ENCODE measurements at regions not wholly inside any gene's neighbourhood (a gene's known extent, or its start where the extent isn't known, plus 50 kb on each side); places are given as distances from the start of the nearest gene placed in this dataset.
"Not testable (repeated sequence)": the region's sequence is repeated elsewhere in the genome, so short reads cannot be mapped to it uniquely, and the experiment has no call there.

- no peak for DNase-seq
These were observed 218.9 kb upstream of the NMUR2 start for GRCh38 chr5:152623951-152624350.

GRCh38 chr5:152625696-152626095, 220.6 kb upstream of the NMUR2 start:
- DNase-seq: no peak

- DNase-seq: no peak
These were observed 226.1 kb upstream of the NMUR2 start for GRCh38 chr5:152631221-152631620.

- DNase-seq: no peak
These were observed 227.3 kb upstream of the NMUR2 start for GRCh38 chr5:152632360-152632759.

GRCh38 chr5:152634586-152634985, 229.5 kb upstream of the NMUR2 start:
- no peak for DNase-seq

- DNase-seq: no peak
These were observed 234.0 kb upstream of the NMUR2 start for GRCh38 chr5:152638996-152639552.

GRCh38 chr5:152641970-152642805, 237.1 kb upstream of the NMUR2 start:
- no peak for DNase-seq

- DNase-seq: no peak
These were observed 237.8 kb upstream of the NMUR2 start for GRCh38 chr5:152642880-152643279.

GRCh38 chr5:152644029-152644728, 239.1 kb upstream of the NMUR2 start:
- no peak for DNase-seq

GRCh38 chr5:152649609-152650008, 244.5 kb upstream of the NMUR2 start:
- DNase-seq: no peak

- DNase-seq: no peak
These were observed 245.3 kb upstream of the NMUR2 start for GRCh38 chr5:152650413-152650812.

GRCh38 chr5:152659470-152659869, 254.4 kb upstream of the NMUR2 start:
- DNase-seq: not testable (repeated sequence)

GRCh38 chr5:152673601-152674000, 268.5 kb upstream of the NMUR2 start:
- DNase-seq: no peak

- DNase-seq: no peak
These were observed 269.3 kb upstream of the NMUR2 start for GRCh38 chr5:152674403-152674802.

GRCh38 chr5:152676196-152676595, 271.1 kb upstream of the NMUR2 start:
- no peak for DNase-seq

- no peak for DNase-seq
These were observed 278.1 kb upstream of the NMUR2 start for GRCh38 chr5:152683205-152683604.

- DNase-seq: no peak
These were observed 281.9 kb upstream of the NMUR2 start for GRCh38 chr5:152686931-152687330.

- DNase-seq: no peak
These were observed 283.6 kb upstream of the NMUR2 start for GRCh38 chr5:152688561-152689249.

GRCh38 chr5:152689250-152689711, 284.2 kb upstream of the NMUR2 start:
- DNase-seq: no peak

- no peak for DNase-seq
These were observed 289.2 kb upstream of the NMUR2 start for GRCh38 chr5:152694231-152694630.

GRCh38 chr5:152701305-152701949, 296.3 kb upstream of the NMUR2 start:
- DNase-seq: no peak

GRCh38 chr5:152704286-152704685, 299.2 kb upstream of the NMUR2 start:
- no peak for DNase-seq
